ENCODE measurements at regions not wholly inside any gene's neighbourhood (a gene's known extent, or its start where the extent isn't known, plus 50 kb on each side); places are given as distances from the start of the nearest gene placed in this dataset.

DNA sequence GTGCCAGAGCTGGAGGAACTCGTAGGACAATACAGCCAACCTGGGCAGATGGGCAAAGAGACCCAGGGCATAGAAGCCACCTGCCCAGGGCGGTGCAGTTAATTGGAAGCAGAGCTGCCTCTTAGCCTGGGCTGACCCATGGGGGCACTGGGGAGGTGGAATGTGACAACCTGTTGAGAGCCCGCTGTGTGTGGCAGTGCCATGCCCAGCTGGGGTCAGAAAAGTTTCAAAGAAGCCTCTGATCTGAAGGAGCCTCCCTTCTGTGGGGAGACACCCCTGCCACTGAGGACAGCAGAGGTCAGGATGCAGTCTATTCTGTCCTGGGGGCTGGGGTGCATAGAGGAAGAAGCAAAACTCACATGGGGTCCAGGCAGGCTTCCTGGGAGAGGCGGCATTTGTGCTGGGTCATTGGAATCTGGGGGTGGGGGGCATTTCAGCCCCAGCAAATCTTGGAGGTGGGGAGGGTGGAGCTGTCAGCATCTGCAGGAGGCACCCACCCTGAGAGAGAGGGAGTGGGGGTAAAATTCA, 176.1 kb upstream of the CIBAR2 start:
- no peak overlapping the region for H3K4me3 ChIP-seq
- no peaks in the 10 kb centered on the region for H3K27me3 ChIP-seq
- intact Hi-C loops (cut with DNase I) = no loop called here
- peaks cover 17% of the 10 kb centered on the region for H3K4me1 ChIP-seq
- H3K9me3 ChIP-seq = no peaks in the 10 kb centered on the region
- no peak overlapping the region for H3K27ac ChIP-seq
- TF ChIP-seq, protein P1, sequence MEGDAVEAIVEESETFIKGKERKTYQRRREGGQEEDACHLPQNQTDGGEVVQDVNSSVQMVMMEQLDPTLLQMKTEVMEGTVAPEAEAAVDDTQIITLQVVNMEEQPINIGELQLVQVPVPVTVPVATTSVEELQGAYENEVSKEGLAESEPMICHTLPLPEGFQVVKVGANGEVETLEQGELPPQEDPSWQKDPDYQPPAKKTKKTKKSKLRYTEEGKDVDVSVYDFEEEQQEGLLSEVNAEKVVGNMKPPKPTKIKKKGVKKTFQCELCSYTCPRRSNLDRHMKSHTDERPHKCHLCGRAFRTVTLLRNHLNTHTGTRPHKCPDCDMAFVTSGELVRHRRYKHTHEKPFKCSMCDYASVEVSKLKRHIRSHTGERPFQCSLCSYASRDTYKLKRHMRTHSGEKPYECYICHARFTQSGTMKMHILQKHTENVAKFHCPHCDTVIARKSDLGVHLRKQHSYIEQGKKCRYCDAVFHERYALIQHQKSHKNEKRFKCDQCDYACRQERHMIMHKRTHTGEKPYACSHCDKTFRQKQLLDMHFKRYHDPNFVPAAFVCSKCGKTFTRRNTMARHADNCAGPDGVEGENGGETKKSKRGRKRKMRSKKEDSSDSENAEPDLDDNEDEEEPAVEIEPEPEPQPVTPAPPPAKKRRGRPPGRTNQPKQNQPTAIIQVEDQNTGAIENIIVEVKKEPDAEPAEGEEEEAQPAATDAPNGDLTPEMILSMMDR (IDR thresholded peaks at IDR 0.05) = no peak
- TF ChIP-seq POLR2A (IDR thresholded peaks at IDR 0.05) (no peak), POLR2AphosphoS5 (IDR thresholded peaks at IDR 0.05; ENCODE audit: insufficient read depth in 1 of 2, low read depth in 1 of 2) (no peak)
- no peaks in the 10 kb centered on the region for H3K36me3 ChIP-seq
- no peak for DNase-seq (ENCODE audit: extremely low spot score in 2 of 2)

- Histone ChIP-seq H3K4me1 (peaks cover 17% of the 10 kb centered on the region), H3K36me3 (no peaks in the 10 kb centered on the region), H3K9me3 (no peaks in the 10 kb centered on the region), H3K4me3 (no peak overlapping the region), H3K27ac (no peak overlapping the region), H3K27me3 (no peaks in the 10 kb centered on the region)
- no peak for DNase-seq (ENCODE audit: extremely low spot score in 2 of 2)
- TF ChIP-seq, protein P1 (IDR thresholded peaks at IDR 0.05) = no peak
- TF ChIP-seq POLR2A (IDR thresholded peaks at IDR 0.05) = no peak
- intact Hi-C loops (cut with DNase I) = no loop called here
Measured at GRCh38 chr16:85288869-85289660, 176.8 kb upstream of the CIBAR2 start.

GRCh38 chr16:85289760-85290625, 177.7 kb upstream of the CIBAR2 start:
- no peaks in the 10 kb centered on the region for H3K36me3 ChIP-seq
- H3K9me3 ChIP-seq = no peaks in the 10 kb centered on the region
- DNase-seq (ENCODE audit: extremely low spot score in 2 of 2) = no peak
- intact Hi-C loops (cut with DNase I) = no loop called here
- H3K4me3 ChIP-seq = no peak overlapping the region
- H3K27ac ChIP-seq = no peak overlapping the region
- TF ChIP-seq, protein P1 (IDR thresholded peaks at IDR 0.05) = no peak
- TF ChIP-seq POLR2A (IDR thresholded peaks at IDR 0.05) (no peak), POLR2AphosphoS5 (IDR thresholded peaks at IDR 0.05; ENCODE audit: insufficient read depth in 1 of 2, low read depth in 1 of 2) (no peak)
- H3K27me3 ChIP-seq = no peaks in the 10 kb centered on the region
- peaks cover 17% of the 10 kb centered on the region for H3K4me1 ChIP-seq

- Histone ChIP-seq H3K9me3 (no peaks in the 10 kb centered on the region), H3K36me3 (no peaks in the 10 kb centered on the region), H3K27me3 (no peaks in the 10 kb centered on the region), H3K4me1 (peaks cover 15% of the 10 kb centered on the region), H3K4me3 (no peak overlapping the region), H3K27ac (no peak overlapping the region)
- no peak for DNase-seq (ENCODE audit: extremely low spot score in 2 of 2)
- TF ChIP-seq, protein P1 (IDR thresholded peaks at IDR 0.05) = no peak
- no peak for TF ChIP-seq POLR2A (IDR thresholded peaks at IDR 0.05)
- no peak for TF ChIP-seq POLR2AphosphoS5 (IDR thresholded peaks at IDR 0.05; ENCODE audit: insufficient read depth in 1 of 2, low read depth in 1 of 2)
- intact Hi-C loops (cut with DNase I) = no loop called here
Measured at GRCh38 chr16:85290626-85291301, 178.5 kb upstream of the CIBAR2 start.

Data from vagina (tissue), 2 donors.